ENCODE measurements at regions not wholly inside any gene's neighbourhood (a gene's known extent, or its start where the extent isn't known, plus 50 kb on each side); places are given as distances from the start of the nearest gene placed in this dataset.

- H3K4me1 ChIP-seq (ENCODE audit: low read depth): no peaks in the 10 kb centered on the region
- no peaks in the 10 kb centered on the region for H3K9me3 ChIP-seq
- TF ChIP-seq CTCF (IDR thresholded peaks at IDR 0.05): no peak
- H3K36me3 ChIP-seq (ENCODE audit: low read depth): no peaks in the 10 kb centered on the region
- intact Hi-C loops (cut with DNase I, micrococcal nuclease): no loop called here
- H3K4me3 ChIP-seq: no peak overlapping the region
- ATAC-seq (no peak), DNase-seq (no peak)
Observed at GRCh38 chr7:52009181-52009580, 692.6 kb upstream of the COBL start.

GRCh38 chr7:52006674-52007073 is 690.1 kb upstream of the COBL start:
- Histone ChIP-seq H3K36me3 (ENCODE audit: low read depth) (no peaks in the 10 kb centered on the region), H3K9me3 (no peaks in the 10 kb centered on the region), H3K4me1 (ENCODE audit: low read depth) (no peaks in the 10 kb centered on the region), H3K4me3 (no peak overlapping the region)
- intact Hi-C loops (cut with DNase I, micrococcal nuclease): no loop called here
- no peak for ATAC-seq
- no peak for TF ChIP-seq CTCF (IDR thresholded peaks at IDR 0.05)
- DNase-seq: no peak

GRCh38 chr7:52005613-52006012 is 689.0 kb upstream of the COBL start:
- no peaks in the 10 kb centered on the region for H3K4me1 ChIP-seq (ENCODE audit: low read depth)
- ATAC-seq (no peak), DNase-seq (no peak)
- H3K36me3 ChIP-seq (ENCODE audit: low read depth): no peaks in the 10 kb centered on the region
- H3K9me3 ChIP-seq: no peaks in the 10 kb centered on the region
- intact Hi-C loops (cut with DNase I, micrococcal nuclease): no loop called here
- H3K4me3 ChIP-seq: no peak overlapping the region
- no peak for TF ChIP-seq CTCF (IDR thresholded peaks at IDR 0.05)

- no peaks in the 10 kb centered on the region for H3K9me3 ChIP-seq
- TF ChIP-seq CTCF (IDR thresholded peaks at IDR 0.05): no peak
- H3K4me3 ChIP-seq: no peak overlapping the region
- intact Hi-C loops (cut with DNase I, micrococcal nuclease): no loop called here
- H3K36me3 ChIP-seq (ENCODE audit: low read depth): no peaks in the 10 kb centered on the region
- DNase-seq: no peak
- H3K4me1 ChIP-seq (ENCODE audit: low read depth): no peaks in the 10 kb centered on the region
- ATAC-seq: no peak
Observed at GRCh38 chr7:51995596-51996179, 679.1 kb upstream of the COBL start.

- ATAC-seq (peak; percentile 58), DNase-seq (no peak)
- Histone ChIP-seq H3K4me1 (ENCODE audit: low read depth) (peaks cover 3% of the 10 kb centered on the region), H3K9me3 (no peaks in the 10 kb centered on the region), H3K36me3 (ENCODE audit: low read depth) (no peaks in the 10 kb centered on the region), H3K4me3 (no peak overlapping the region)
- intact Hi-C loops (cut with DNase I, micrococcal nuclease): no loop called here
- no peak for TF ChIP-seq CTCF (IDR thresholded peaks at IDR 0.05)
Observed at GRCh38 chr7:51982653-51983052, 666.0 kb upstream of the COBL start.

GRCh38 chr7:51980812-51981211 is 664.2 kb upstream of the COBL start:
- ATAC-seq (no peak), DNase-seq (no peak)
- Histone ChIP-seq H3K36me3 (ENCODE audit: low read depth) (no peaks in the 10 kb centered on the region), H3K4me1 (ENCODE audit: low read depth) (peaks cover 3% of the 10 kb centered on the region), H3K4me3 (no peak overlapping the region), H3K9me3 (no peaks in the 10 kb centered on the region)
- intact Hi-C loops (cut with DNase I, micrococcal nuclease): no loop called here
- TF ChIP-seq CTCF (IDR thresholded peaks at IDR 0.05): no peak
